HG02870 (cell line): ENCODE measurements at regions not wholly inside any gene's neighbourhood (a gene's known extent, or its start where the extent isn't known, plus 50 kb on each side); places are given as distances from the start of the nearest gene placed in this dataset.

Source experiments
- ATAC-seq: cut with Tn5 transposase; IDR thresholded peaks from one replicate; pipeline ENCODE4 v1.9.1; 2021; ENCODE audit warnings: mild to moderate bottlenecking, moderate library complexity; ENCODE audit not compliant: unreplicated experiment

GRCh38 chr6:88386167-88386566 is 220.0 kb upstream of the CNR1 start:
- no peak for ATAC-seq

- no peak for ATAC-seq
These were observed 217.0 kb upstream of the CNR1 start for GRCh38 chr6:88383183-88383582.

GRCh38 chr6:88381289-88381642 is 215.1 kb upstream of the CNR1 start:
- no peak for ATAC-seq

GRCh38 chr6:88380618-88381288 is 214.6 kb upstream of the CNR1 start:
- no peak for ATAC-seq

GRCh38 chr6:88380083-88380482 is 213.9 kb upstream of the CNR1 start:
- ATAC-seq, result no peak

- ATAC-seq, result no peak
These were observed 212.5 kb upstream of the CNR1 start for GRCh38 chr6:88378639-88379038.

- no peak for ATAC-seq
These were observed 211.9 kb upstream of the CNR1 start for GRCh38 chr6:88377976-88378568.

GRCh38 chr6:88376768-88377387 is 210.7 kb upstream of the CNR1 start:
- ATAC-seq, result no peak

GRCh38 chr6:88376197-88376596 is 210.1 kb upstream of the CNR1 start:
- ATAC-seq, result no peak

- ATAC-seq, result no peak
These were observed 208.4 kb upstream of the CNR1 start for GRCh38 chr6:88374553-88374952.

GRCh38 chr6:88371480-88371879 is 205.3 kb upstream of the CNR1 start:
- ATAC-seq, result no peak

- no peak for ATAC-seq
These were observed 204.1 kb upstream of the CNR1 start for GRCh38 chr6:88370127-88370710.

- no peak for ATAC-seq
These were observed 203.1 kb upstream of the CNR1 start for GRCh38 chr6:88369262-88369661.

- ATAC-seq, result no peak
These were observed 202.1 kb upstream of the CNR1 start for GRCh38 chr6:88368071-88368787.

GRCh38 chr6:88367248-88367647 is 201.1 kb upstream of the CNR1 start:
- ATAC-seq, result no peak

- no peak for ATAC-seq
These were observed 200.5 kb upstream of the CNR1 start for GRCh38 chr6:88366672-88367071.

GRCh38 chr6:88365656-88366055 is 199.5 kb upstream of the CNR1 start:
- ATAC-seq, result no peak

GRCh38 chr6:88365230-88365629 is 199.1 kb upstream of the CNR1 start:
- no peak for ATAC-seq

- no peak for ATAC-seq
These were observed 195.6 kb upstream of the CNR1 start for GRCh38 chr6:88361754-88362153.

- no peak for ATAC-seq
These were observed 195.2 kb upstream of the CNR1 start for GRCh38 chr6:88361298-88361697.

GRCh38 chr6:88360203-88360797 is 194.2 kb upstream of the CNR1 start:
- no peak for ATAC-seq
